ENCODE measurements at regions not wholly inside any gene's neighbourhood (a gene's known extent, or its start where the extent isn't known, plus 50 kb on each side); places are given as distances from the start of the nearest gene placed in this dataset.

DNA sequence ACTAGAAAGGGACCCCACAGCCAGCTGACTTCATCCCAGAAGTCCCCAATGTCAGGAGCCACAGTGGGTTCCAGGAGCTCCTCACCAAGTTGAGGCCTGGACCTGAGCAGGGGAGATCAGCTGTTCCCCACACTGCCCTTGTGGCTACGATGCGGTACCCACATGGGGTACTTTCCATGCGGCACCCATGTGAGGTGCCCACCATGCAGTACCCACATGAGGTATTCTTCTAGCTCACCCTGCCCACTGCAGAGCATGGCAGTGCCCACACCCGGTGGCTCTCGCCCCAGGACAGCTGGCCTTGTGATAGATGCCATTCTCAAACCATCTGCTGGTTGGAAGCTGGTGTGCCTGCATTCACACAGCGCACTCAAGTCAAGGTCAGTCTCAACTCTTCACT lies 136.3 kb upstream of the PDE1C start:
- TF ChIP-seq EZH2 (IDR thresholded peaks at IDR 0.05; ENCODE audit: insufficient read depth, poor library complexity, severe bottlenecking) (no peak), EZH2phosphoT487 (IDR thresholded peaks at IDR 0.05; ENCODE audit: insufficient read depth, low read depth) (no peak)
